GM06990 (cell line): ENCODE measurements at regions not wholly inside any gene's neighbourhood (a gene's known extent, or its start where the extent isn't known, plus 50 kb on each side); places are given as distances from the start of the nearest gene placed in this dataset.
A peak's percentile ranks its signal among the peaks of the same experiment; 100 is the strongest.

Experiments used
- DNase-seq: peaks from one replicate; pipeline ENCODE4 v3.0.0-alpha.2; 2011; ENCODE audit not compliant: insufficient read length; ENCODE audit errors: extremely low read depth
- H3K27me3 ChIP-seq: replicated peaks from 2 replicates; pipeline ENCODE4 v1.6.0; 2011; ENCODE audit warnings: low read length; ENCODE audit not compliant: control insufficient read depth, insufficient read depth
- H3K36me3 ChIP-seq: 2 replicates; pipeline ENCODE4 v1.5.1; 2011; ENCODE audit warnings: low read length; ENCODE audit not compliant: control insufficient read depth, insufficient read depth
- H3K4me3 ChIP-seq: replicated peaks from 2 replicates; pipeline ENCODE4 v1.5.1; 2011; ENCODE audit warnings: low read depth, mild to moderate bottlenecking, control low read depth, low read length
- TF ChIP-seq, protein P1 (sequence below): IDR thresholded peaks from 2 replicates; pipeline ENCODE4 v1.5.1; 2011; ENCODE audit warnings: low read length, control low read depth, mild to moderate bottlenecking, inconsistent platforms; ENCODE audit not compliant: insufficient read depth, poor library complexity, severe bottlenecking

- TF ChIP-seq, protein P1, sequence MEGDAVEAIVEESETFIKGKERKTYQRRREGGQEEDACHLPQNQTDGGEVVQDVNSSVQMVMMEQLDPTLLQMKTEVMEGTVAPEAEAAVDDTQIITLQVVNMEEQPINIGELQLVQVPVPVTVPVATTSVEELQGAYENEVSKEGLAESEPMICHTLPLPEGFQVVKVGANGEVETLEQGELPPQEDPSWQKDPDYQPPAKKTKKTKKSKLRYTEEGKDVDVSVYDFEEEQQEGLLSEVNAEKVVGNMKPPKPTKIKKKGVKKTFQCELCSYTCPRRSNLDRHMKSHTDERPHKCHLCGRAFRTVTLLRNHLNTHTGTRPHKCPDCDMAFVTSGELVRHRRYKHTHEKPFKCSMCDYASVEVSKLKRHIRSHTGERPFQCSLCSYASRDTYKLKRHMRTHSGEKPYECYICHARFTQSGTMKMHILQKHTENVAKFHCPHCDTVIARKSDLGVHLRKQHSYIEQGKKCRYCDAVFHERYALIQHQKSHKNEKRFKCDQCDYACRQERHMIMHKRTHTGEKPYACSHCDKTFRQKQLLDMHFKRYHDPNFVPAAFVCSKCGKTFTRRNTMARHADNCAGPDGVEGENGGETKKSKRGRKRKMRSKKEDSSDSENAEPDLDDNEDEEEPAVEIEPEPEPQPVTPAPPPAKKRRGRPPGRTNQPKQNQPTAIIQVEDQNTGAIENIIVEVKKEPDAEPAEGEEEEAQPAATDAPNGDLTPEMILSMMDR = no peak
- H3K27me3 ChIP-seq = no peaks in the 10 kb centered on the region
- H3K36me3 ChIP-seq = no peaks in the 10 kb centered on the region
- no peak overlapping the region for H3K4me3 ChIP-seq
- DNase-seq = no peak
These were observed 543.0 kb upstream of the KCNMB2 start for GRCh38 chr3:177992993-177993970.

DNA sequence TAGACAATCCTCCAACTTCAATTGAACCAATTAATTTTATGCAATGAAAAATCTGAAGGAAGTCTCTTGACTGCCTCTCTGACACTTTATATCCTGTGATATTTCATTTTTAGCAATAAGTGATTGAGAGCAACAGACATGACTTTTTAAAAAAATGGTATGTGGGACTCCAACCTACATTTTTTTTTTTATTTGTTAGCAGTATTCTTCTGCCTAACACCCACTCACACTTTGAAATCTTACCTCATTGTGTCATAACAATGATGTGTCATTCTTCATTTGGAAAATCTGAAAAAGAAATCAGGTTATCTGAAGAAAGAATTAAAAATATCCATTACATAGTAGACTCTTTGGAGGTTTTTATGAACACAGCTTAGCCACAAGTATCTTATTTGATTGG is 541.3 kb upstream of the KCNMB2 start:
- TF ChIP-seq, protein P1 = no peak
- Histone ChIP-seq H3K36me3 (no peaks in the 10 kb centered on the region), H3K4me3 (no peak overlapping the region), H3K27me3 (no peaks in the 10 kb centered on the region)
- DNase-seq = no peak

DNA sequence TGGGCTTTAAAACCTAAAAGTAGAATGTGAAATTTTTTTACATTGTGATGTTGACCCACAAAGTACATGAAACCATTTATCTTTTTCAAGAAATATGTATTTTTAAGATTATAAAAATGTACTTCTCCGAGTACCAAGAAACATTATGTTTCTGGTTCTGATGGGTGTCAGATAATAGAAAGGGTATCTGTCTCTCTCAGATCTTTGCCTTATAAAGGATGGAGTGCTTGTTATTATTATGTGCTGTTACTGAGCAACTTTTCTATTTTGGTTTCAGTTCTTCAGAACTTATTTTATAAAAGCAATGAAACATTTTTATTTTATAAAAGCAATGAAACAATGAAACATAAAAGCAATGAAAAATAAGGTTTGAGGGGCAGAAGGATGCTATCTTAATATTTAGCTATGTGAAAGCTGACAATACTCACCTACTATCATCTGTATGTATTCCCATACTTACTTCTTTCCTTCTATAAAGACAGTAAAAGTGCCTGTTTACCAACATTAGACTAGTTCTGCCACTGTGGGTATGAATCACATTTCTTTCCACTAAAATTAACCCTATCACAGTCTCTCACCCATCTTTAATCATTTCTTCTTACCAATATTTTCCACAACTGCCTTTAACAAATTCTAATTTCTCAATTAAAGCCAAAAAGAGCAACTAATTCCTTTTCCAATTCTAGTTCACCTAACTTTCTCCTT is 540.7 kb upstream of the KCNMB2 start:
- H3K4me3 ChIP-seq = no peak overlapping the region
- H3K36me3 ChIP-seq = no peaks in the 10 kb centered on the region
- no peaks in the 10 kb centered on the region for H3K27me3 ChIP-seq
- TF ChIP-seq, protein P1 = no peak
- no peak for DNase-seq

GRCh38 chr3:178001670-178002101 is 534.5 kb upstream of the KCNMB2 start:
- no peaks in the 10 kb centered on the region for H3K36me3 ChIP-seq
- no peak overlapping the region for H3K4me3 ChIP-seq
- H3K27me3 ChIP-seq = no peaks in the 10 kb centered on the region
- TF ChIP-seq, protein P1 = no peak
- peak; percentile 20 for DNase-seq

- Histone ChIP-seq H3K4me3 (no peak overlapping the region), H3K27me3 (no peaks in the 10 kb centered on the region), H3K36me3 (no peaks in the 10 kb centered on the region)
- TF ChIP-seq, protein P1 = no peak
- no peak for DNase-seq
These were observed 534.1 kb upstream of the KCNMB2 start for GRCh38 chr3:178002113-178002512.
